ENCODE measurements at regions not wholly inside any gene's neighbourhood (a gene's known extent, or its start where the extent isn't known, plus 50 kb on each side); places are given as distances from the start of the nearest gene placed in this dataset.

- H4K20me1 ChIP-seq (ENCODE audit: insufficient read depth, low read length): no peaks in the 10 kb centered on the region
- no peaks in the 10 kb centered on the region for H3K9me3 ChIP-seq (replicated peaks in 1 of 2; ENCODE audit: control insufficient read depth in 1 of 2, insufficient read depth in 1 of 2, low read length in 2 of 2)
- no peak overlapping the region for H3K4me2 ChIP-seq (replicated peaks; ENCODE audit: extremely low read depth, low read length, poor library complexity, severe bottlenecking)
- no peak overlapping the region for H2AFZ ChIP-seq (ENCODE audit: insufficient read depth, low read depth, low read length, poor library complexity, severe bottlenecking)
- H3K27ac ChIP-seq (ENCODE audit: low read depth in 1 of 2, low read length in 2 of 2): no peak overlapping the region
- no peaks in the 10 kb centered on the region for H3K36me3 ChIP-seq (replicated peaks in 1 of 2; ENCODE audit: control insufficient read depth in 1 of 2, insufficient read depth in 2 of 2, low read length in 2 of 2)
- H3K27me3 Mint-ChIP-seq (ENCODE audit: low read depth in 3 of 3): no peaks in the 10 kb centered on the region
- H3K4me3 ChIP-seq (replicated peaks in 1 of 3; ENCODE audit: low read depth in 2 of 3, low read length in 3 of 3): no peak overlapping the region
- no peaks in the 10 kb centered on the region for H3K79me2 ChIP-seq (ENCODE audit: insufficient read depth, low read length)
- DNase-seq: no peak
- H3K4me1 Mint-ChIP-seq: no peaks in the 10 kb centered on the region
- no peaks in the 10 kb centered on the region for H3K27me3 ChIP-seq (ENCODE audit: control insufficient read depth in 2 of 2, insufficient read depth in 2 of 2, low read length in 2 of 2)
- no peaks in the 10 kb centered on the region for H3K36me3 Mint-ChIP-seq
- H3K9ac ChIP-seq (ENCODE audit: insufficient read depth, low read length, poor library complexity, severe bottlenecking): no peak overlapping the region
- no peak overlapping the region for H3K27ac Mint-ChIP-seq
- TF ChIP-seq CTCF (IDR thresholded peaks at IDR 0.05): no peak
- no peak overlapping the region for H3K4me3 Mint-ChIP-seq
- peaks cover 0 to 9% (median 3%) of the 10 kb centered on the region in 7 donors for H3K9me3 Mint-ChIP-seq
- intact Hi-C loops (cut with micrococcal nuclease): no loop called here
- no peaks in the 10 kb centered on the region for H3K4me1 ChIP-seq (ENCODE audit: control insufficient read depth in 1 of 2, insufficient read depth in 2 of 2, low read length in 2 of 2)
These were observed 199.9 kb upstream of the RBMS3 start for GRCh38 chr3:29080967-29081366.

DNA sequence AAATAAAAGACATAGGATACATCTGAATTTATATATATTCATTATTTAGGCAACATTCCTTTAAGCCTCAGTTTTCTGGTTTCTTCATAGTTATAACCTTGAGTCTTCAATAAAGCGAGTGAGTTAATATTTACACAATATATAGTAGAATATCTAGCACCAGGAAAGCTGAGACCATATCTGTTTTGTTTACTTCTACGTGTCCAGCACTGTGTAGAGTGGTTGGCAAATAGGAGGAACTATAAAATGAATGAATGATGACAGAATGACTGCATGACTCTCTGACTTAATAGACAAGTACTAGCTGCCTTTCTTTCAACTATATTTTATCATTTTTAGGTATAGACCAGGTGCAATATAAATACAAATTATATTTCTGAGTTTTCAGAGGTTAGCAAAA lies 197.8 kb upstream of the RBMS3 start:
- Histone ChIP-seq H3K4me2 (replicated peaks; ENCODE audit: extremely low read depth, low read length, poor library complexity, severe bottlenecking) (no peak overlapping the region), H3K27me3 (ENCODE audit: control insufficient read depth in 2 of 2, insufficient read depth in 2 of 2, low read length in 2 of 2) (no peaks in the 10 kb centered on the region), H3K4me1 (ENCODE audit: control insufficient read depth in 1 of 2, insufficient read depth in 2 of 2, low read length in 2 of 2) (no peaks in the 10 kb centered on the region), H3K27ac (ENCODE audit: low read depth in 1 of 2, low read length in 2 of 2) (no peak overlapping the region), H2AFZ (ENCODE audit: insufficient read depth, low read depth, low read length, poor library complexity, severe bottlenecking) (no peak overlapping the region), H3K9me3 (replicated peaks in 1 of 2; ENCODE audit: control insufficient read depth in 1 of 2, insufficient read depth in 1 of 2, low read length in 2 of 2) (peaks cover 4 to 8% of the 10 kb centered on the region in 2 donors), H3K9ac (ENCODE audit: insufficient read depth, low read length, poor library complexity, severe bottlenecking) (no peak overlapping the region), H3K36me3 (replicated peaks in 1 of 2; ENCODE audit: control insufficient read depth in 1 of 2, insufficient read depth in 2 of 2, low read length in 2 of 2) (no peaks in the 10 kb centered on the region), H3K79me2 (ENCODE audit: insufficient read depth, low read length) (no peaks in the 10 kb centered on the region), H3K4me3 (replicated peaks in 1 of 3; ENCODE audit: low read depth in 2 of 3, low read length in 3 of 3) (no peak overlapping the region), H4K20me1 (ENCODE audit: insufficient read depth, low read length) (no peaks in the 10 kb centered on the region)
- intact Hi-C loops (cut with micrococcal nuclease): no loop called here
- H3K4me1 Mint-ChIP-seq: no peaks in the 10 kb centered on the region
- DNase-seq: no peak
- WGBS (ENCODE audit: insufficient coverage): no CpG with 5 or more reads among the region's 2 CpGs
- no peak for TF ChIP-seq CTCF (IDR thresholded peaks at IDR 0.05)
- H3K27ac Mint-ChIP-seq: no peak overlapping the region
- H3K36me3 Mint-ChIP-seq: no peaks in the 10 kb centered on the region
- no peaks in the 10 kb centered on the region for H3K27me3 Mint-ChIP-seq (ENCODE audit: low read depth in 3 of 3)
- H3K4me3 Mint-ChIP-seq: no peak overlapping the region
- H3K9me3 Mint-ChIP-seq: peaks cover 0 to 12% (median 5%) of the 10 kb centered on the region in 7 donors

All from CD14-positive monocyte (primary cell).